ENCODE measurements at regions not wholly inside any gene's neighbourhood (a gene's known extent, or its start where the extent isn't known, plus 50 kb on each side); places are given as distances from the start of the nearest gene placed in this dataset.

- no peaks in the 10 kb centered on the region for H3K9me3 Mint-ChIP-seq
- DNase-seq: no peak
- H3K4me3 Mint-ChIP-seq: no peak overlapping the region
- no peaks in the 10 kb centered on the region for H3K4me1 Mint-ChIP-seq
- H3K36me3 Mint-ChIP-seq (ENCODE audit: low read depth): no peaks in the 10 kb centered on the region
- no peak overlapping the region for H3K27ac Mint-ChIP-seq
- intact Hi-C loops (cut with micrococcal nuclease): no loop called here
- H3K27me3 Mint-ChIP-seq: peaks cover 11% of the 10 kb centered on the region
Measured at GRCh38 chr12:41940571-41940970, 204.1 kb downstream of the GXYLT1 start.

DNA sequence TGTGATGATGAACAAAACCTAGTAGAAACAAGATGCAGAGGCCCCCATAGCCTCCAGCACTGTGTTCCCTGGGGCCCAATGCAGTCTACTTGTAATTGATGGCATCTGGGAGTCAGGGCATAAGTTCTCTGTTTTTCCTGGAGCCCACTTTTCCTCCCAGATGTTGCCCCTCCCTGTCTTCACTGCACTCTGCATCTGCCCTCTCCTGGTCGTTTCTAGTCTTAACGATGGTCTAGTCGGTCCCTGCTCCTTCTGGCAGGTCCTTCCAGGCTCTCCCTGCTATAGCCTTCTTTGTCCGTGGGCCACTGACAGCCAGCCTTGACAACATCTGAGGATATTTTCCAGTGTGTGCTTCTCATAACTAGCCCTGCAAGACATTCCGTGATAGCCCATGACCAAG lies 208.3 kb downstream of the GXYLT1 start:
- peaks cover 36% of the 10 kb centered on the region for H3K27me3 Mint-ChIP-seq
- no peaks in the 10 kb centered on the region for H3K9me3 Mint-ChIP-seq
- peaks cover 3% of the 10 kb centered on the region for H3K36me3 Mint-ChIP-seq (ENCODE audit: low read depth)
- H3K27ac Mint-ChIP-seq: no peak overlapping the region
- peaks cover 3% of the 10 kb centered on the region for H3K4me1 Mint-ChIP-seq
- no peak for DNase-seq
- intact Hi-C loops (cut with micrococcal nuclease): no loop called here
- no peak overlapping the region for H3K4me3 Mint-ChIP-seq

GRCh38 chr12:41935911-41936310 lies 208.8 kb downstream of the GXYLT1 start:
- Mint-ChIP-seq H3K4me3 (no peak overlapping the region), H3K27me3 (peaks cover 34% of the 10 kb centered on the region), H3K36me3 (ENCODE audit: low read depth) (peaks cover 3% of the 10 kb centered on the region), H3K27ac (no peak overlapping the region), H3K4me1 (peaks cover 5% of the 10 kb centered on the region), H3K9me3 (no peaks in the 10 kb centered on the region)
- DNase-seq: no peak
- intact Hi-C loops (cut with micrococcal nuclease): no loop called here

GRCh38 chr12:41932470-41932991 lies 212.1 kb downstream of the GXYLT1 start:
- Mint-ChIP-seq H3K27ac (no peak overlapping the region), H3K4me1 (peaks cover 7% of the 10 kb centered on the region), H3K9me3 (no peaks in the 10 kb centered on the region), H3K36me3 (ENCODE audit: low read depth) (peaks cover 3% of the 10 kb centered on the region), H3K27me3 (peaks cover 41% of the 10 kb centered on the region), H3K4me3 (peak overlapping the region; percentile 61)
- DNase-seq: peak; percentile 57
- intact Hi-C loops (cut with micrococcal nuclease): no loop called here

- intact Hi-C loops (cut with micrococcal nuclease): no loop called here
- H3K27ac Mint-ChIP-seq: no peak overlapping the region
- peak overlapping the region; percentile 36 for H3K4me3 Mint-ChIP-seq
- DNase-seq: no peak
- peaks cover 7% of the 10 kb centered on the region for H3K4me1 Mint-ChIP-seq
- H3K9me3 Mint-ChIP-seq: no peaks in the 10 kb centered on the region
- H3K27me3 Mint-ChIP-seq: peaks cover 38% of the 10 kb centered on the region
- H3K36me3 Mint-ChIP-seq (ENCODE audit: low read depth): peaks cover 3% of the 10 kb centered on the region
Measured at GRCh38 chr12:41930866-41931437, 213.7 kb downstream of the GXYLT1 start.

DNA sequence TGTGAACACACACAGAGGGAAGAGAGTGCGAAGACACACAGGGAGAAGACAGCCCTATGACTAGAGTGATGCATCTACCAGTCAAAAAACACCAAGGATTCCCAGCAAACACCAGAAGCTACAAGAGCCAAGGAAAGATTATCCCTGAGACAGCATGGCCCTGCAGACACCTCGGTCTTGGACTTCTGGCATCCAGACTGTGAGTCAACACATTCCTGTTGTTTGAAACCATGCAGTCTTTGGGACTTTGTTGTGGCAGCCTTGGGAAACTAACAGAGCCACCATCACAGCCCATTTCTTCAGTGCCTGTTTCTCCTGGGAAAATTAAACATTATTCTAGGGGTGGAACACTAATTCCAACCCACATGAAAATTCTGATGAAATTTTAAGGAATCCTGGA lies 220.6 kb downstream of the GXYLT1 start:
- H3K27me3 Mint-ChIP-seq: peaks cover 12% of the 10 kb centered on the region
- H3K36me3 Mint-ChIP-seq (ENCODE audit: low read depth): no peaks in the 10 kb centered on the region
- H3K27ac Mint-ChIP-seq: no peak overlapping the region
- intact Hi-C loops (cut with micrococcal nuclease): no loop called here
- DNase-seq: no peak
- no peaks in the 10 kb centered on the region for H3K4me1 Mint-ChIP-seq
- H3K9me3 Mint-ChIP-seq: no peaks in the 10 kb centered on the region
- H3K4me3 Mint-ChIP-seq: no peak overlapping the region

- Mint-ChIP-seq H3K27ac (no peak overlapping the region), H3K9me3 (no peaks in the 10 kb centered on the region), H3K36me3 (ENCODE audit: low read depth) (no peaks in the 10 kb centered on the region), H3K4me3 (no peak overlapping the region), H3K4me1 (no peaks in the 10 kb centered on the region), H3K27me3 (peaks cover 14% of the 10 kb centered on the region)
- intact Hi-C loops (cut with micrococcal nuclease): no loop called here
- DNase-seq: no peak
Measured at GRCh38 chr12:41923351-41923750, 221.3 kb downstream of the GXYLT1 start.

DNA sequence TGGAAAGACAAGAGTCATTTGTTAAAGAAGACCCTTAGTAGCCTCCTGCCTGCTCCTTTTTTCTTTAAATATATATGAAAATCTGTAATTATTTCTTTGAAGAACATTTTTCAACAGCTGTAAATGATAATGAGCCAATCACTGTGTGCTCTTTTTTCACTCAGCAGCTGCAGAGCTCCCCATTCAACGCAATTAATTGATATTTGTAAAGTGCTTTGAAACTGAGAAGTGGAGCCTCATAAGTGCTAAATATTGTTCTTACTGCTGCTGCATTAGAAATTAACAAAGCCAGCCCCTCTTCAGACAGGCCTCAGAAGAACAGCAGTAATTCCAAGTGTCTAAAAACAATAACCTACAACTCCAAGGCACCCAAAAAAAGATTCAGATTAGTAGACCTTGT lies 224.3 kb downstream of the GXYLT1 start:
- Mint-ChIP-seq H3K27ac (no peak overlapping the region), H3K4me1 (no peaks in the 10 kb centered on the region), H3K4me3 (no peak overlapping the region), H3K36me3 (ENCODE audit: low read depth) (no peaks in the 10 kb centered on the region), H3K27me3 (peaks cover 9% of the 10 kb centered on the region), H3K9me3 (no peaks in the 10 kb centered on the region)
- DNase-seq: no peak
- intact Hi-C loops (cut with micrococcal nuclease): no loop called here

DNA sequence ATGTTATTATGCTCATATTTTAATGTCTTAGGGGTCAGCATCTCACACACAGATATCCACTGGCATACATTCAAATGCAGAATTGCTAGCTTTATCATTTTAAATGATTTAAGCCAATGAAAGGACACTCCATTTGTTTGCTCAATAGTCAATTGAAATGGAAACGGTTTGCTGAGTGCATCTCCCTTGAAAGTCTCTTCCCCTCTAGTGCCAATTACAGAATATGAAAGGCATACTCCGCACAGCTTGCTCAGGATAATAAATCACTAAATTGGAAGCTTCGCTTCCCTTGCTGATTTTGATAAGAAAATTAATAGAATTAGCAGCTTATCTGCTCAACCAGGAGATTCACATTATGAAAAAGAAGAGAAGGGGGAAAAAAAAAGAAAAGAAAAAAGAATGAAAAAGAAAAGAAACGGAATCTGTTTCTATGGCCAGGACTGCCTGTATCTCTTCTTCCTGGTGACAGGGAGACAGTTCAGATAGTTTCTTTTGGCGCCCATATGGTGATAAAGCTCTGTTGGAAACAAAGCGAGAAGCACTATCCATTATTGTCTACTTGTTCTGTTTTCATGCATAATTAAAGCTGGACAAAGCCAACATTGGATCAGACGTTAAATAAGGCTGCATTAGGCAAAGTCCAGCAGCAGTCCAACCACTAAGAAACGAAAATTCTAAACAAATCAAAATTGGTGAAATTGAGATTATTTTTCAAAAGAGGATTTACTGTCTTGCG lies 225.0 kb downstream of the GXYLT1 start:
- intact Hi-C loops (cut with micrococcal nuclease): no loop called here
- H3K9me3 Mint-ChIP-seq: no peaks in the 10 kb centered on the region
- no peak overlapping the region for H3K27ac Mint-ChIP-seq
- H3K27me3 Mint-ChIP-seq: peaks cover 9% of the 10 kb centered on the region
- no peaks in the 10 kb centered on the region for H3K36me3 Mint-ChIP-seq (ENCODE audit: low read depth)
- no peak for DNase-seq
- no peak overlapping the region for H3K4me3 Mint-ChIP-seq
- no peaks in the 10 kb centered on the region for H3K4me1 Mint-ChIP-seq

DNA sequence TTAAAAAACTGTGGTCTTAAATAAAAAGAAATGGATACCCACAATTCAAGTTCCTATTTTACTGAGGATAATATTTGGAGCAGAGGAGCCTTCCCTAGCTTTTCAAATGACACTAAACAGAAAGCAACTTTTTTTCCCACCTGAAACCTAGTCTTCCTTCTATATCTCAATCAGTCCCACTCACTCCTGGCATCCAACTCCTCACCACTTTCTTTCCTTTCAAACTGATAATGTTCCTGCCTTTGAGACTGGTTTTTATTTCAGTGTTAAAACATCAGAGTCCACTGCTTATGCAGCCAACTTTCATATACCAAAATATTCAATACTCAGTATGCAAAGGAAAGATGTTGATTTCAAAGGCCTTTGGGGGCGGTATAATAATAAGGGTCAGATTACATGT lies 225.6 kb downstream of the GXYLT1 start:
- H3K36me3 Mint-ChIP-seq (ENCODE audit: low read depth): no peaks in the 10 kb centered on the region
- no peak for DNase-seq
- H3K4me3 Mint-ChIP-seq: no peak overlapping the region
- H3K4me1 Mint-ChIP-seq: no peaks in the 10 kb centered on the region
- peaks cover 9% of the 10 kb centered on the region for H3K27me3 Mint-ChIP-seq
- H3K9me3 Mint-ChIP-seq: no peaks in the 10 kb centered on the region
- intact Hi-C loops (cut with micrococcal nuclease): no loop called here
- H3K27ac Mint-ChIP-seq: no peak overlapping the region

GRCh38 chr12:41917938-41918341 lies 226.7 kb downstream of the GXYLT1 start:
- Mint-ChIP-seq H3K36me3 (ENCODE audit: low read depth) (no peaks in the 10 kb centered on the region), H3K9me3 (no peaks in the 10 kb centered on the region), H3K27me3 (peaks cover 9% of the 10 kb centered on the region), H3K27ac (no peak overlapping the region), H3K4me3 (no peak overlapping the region), H3K4me1 (no peaks in the 10 kb centered on the region)
- intact Hi-C loops (cut with micrococcal nuclease): no loop called here
- DNase-seq: no peak

DNA sequence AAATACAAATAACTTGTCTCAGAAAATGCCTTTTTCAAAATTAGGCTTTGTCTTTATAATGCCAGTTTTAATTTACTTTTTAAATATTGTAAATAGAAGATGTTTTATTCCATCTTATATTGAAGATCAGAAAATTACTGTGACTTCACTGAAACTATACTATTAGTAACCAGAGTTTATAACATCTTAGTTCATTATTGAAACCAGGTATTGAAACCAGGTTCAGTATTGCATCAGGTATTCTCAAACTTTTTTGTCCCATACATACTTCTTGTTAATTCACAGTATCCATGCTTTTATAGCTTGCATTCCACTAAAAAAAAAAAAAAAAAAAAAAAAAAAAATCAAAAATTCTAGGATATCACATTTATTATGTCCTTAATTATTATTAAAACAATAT lies 227.5 kb downstream of the GXYLT1 start:
- DNase-seq: no peak
- Mint-ChIP-seq H3K27ac (no peak overlapping the region), H3K27me3 (peaks cover 9% of the 10 kb centered on the region), H3K4me3 (no peak overlapping the region), H3K4me1 (no peaks in the 10 kb centered on the region), H3K36me3 (ENCODE audit: low read depth) (no peaks in the 10 kb centered on the region), H3K9me3 (no peaks in the 10 kb centered on the region)
- intact Hi-C loops (cut with micrococcal nuclease): no loop called here

DNA sequence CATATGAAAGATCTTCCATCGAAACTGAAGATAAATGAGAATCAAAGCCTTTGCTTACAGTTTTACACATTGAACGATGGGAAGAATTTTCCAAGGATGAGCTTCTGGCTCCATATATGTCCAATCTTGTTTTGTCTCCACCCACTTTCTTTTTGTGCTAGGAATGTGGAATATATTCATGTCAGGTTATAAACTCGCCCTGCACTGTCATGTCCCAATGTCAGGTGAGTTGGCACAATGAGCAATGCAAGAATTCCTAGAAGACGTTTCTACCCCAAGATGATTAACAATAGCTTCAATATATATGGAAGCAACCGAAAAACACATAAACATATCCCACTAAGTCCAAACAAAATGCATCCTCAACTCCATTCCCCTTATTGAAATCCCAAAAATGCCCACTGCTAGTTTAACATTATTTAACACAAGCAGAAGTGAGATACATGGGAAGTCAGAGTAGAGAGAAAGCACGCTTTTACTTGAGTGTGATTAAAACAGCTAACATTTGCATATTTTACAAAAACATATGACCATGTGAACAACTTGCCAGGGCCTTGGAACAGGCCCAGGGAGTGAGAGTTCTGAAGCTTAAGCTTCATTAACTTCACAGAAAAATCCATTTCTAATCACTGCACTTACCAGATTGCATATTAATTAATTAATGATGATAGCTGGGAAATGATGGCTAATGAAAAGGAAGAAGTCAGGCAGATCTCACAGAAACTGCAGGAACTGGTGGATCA lies 233.9 kb downstream of the GXYLT1 start:
- DNase-seq: no peak
- H3K36me3 Mint-ChIP-seq (ENCODE audit: low read depth): no peaks in the 10 kb centered on the region
- H3K4me1 Mint-ChIP-seq: no peaks in the 10 kb centered on the region
- no peaks in the 10 kb centered on the region for H3K9me3 Mint-ChIP-seq
- H3K27me3 Mint-ChIP-seq: peaks cover 3% of the 10 kb centered on the region
- intact Hi-C loops (cut with micrococcal nuclease): no loop called here
- H3K4me3 Mint-ChIP-seq: no peak overlapping the region
- no peak overlapping the region for H3K27ac Mint-ChIP-seq

- Mint-ChIP-seq H3K4me1 (no peaks in the 10 kb centered on the region), H3K36me3 (ENCODE audit: low read depth) (no peaks in the 10 kb centered on the region), H3K9me3 (no peaks in the 10 kb centered on the region), H3K27me3 (peaks cover 3% of the 10 kb centered on the region), H3K27ac (no peak overlapping the region), H3K4me3 (no peak overlapping the region)
- DNase-seq: no peak
- intact Hi-C loops (cut with micrococcal nuclease): no loop called here
Measured at GRCh38 chr12:41908206-41908605, 236.5 kb downstream of the GXYLT1 start.

All from activated CD4-positive, alpha-beta T cell treated with anti-CD3 and anti-CD28 coated beads, Interleukin-2, amount 10 ng/mL, durations not matched to agents 24 days and 14 days (primary cell).